ENCODE measurements at regions not wholly inside any gene's neighbourhood (a gene's known extent, or its start where the extent isn't known, plus 50 kb on each side); places are given as distances from the start of the nearest gene placed in this dataset.
A peak's percentile ranks its signal among the peaks of the same experiment; 100 is the strongest.

- no peak for DNase-seq (ENCODE audit: low spot score)
Measured at GRCh38 chr2:234247453-234248180, 197.1 kb downstream of the SPP2 start.

GRCh38 chr2:234245945-234246344 lies 195.4 kb downstream of the SPP2 start:
- peak; percentile 74 for DNase-seq (ENCODE audit: low spot score)

GRCh38 chr2:234243871-234244565 lies 193.5 kb downstream of the SPP2 start:
- DNase-seq (ENCODE audit: low spot score), result no peak

DNA sequence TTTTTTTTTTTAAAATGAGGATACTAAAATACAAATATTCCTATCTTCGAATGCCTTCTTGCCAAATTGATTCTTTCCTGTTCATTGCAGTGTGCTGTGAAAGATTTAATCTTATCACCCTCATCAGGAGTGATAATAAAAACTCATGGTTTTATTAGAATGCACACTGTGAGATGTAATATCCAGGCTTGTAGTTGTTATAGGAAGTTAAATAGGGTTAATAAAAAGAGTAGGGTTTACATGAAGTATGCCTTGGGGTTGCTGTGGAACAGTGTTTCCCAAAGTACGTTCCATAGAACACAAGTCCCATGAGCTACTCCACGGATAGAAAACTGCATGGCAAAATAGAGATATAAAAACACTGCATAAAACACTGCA lies 191.9 kb downstream of the SPP2 start:
- DNase-seq (ENCODE audit: low spot score), result no peak

DNA sequence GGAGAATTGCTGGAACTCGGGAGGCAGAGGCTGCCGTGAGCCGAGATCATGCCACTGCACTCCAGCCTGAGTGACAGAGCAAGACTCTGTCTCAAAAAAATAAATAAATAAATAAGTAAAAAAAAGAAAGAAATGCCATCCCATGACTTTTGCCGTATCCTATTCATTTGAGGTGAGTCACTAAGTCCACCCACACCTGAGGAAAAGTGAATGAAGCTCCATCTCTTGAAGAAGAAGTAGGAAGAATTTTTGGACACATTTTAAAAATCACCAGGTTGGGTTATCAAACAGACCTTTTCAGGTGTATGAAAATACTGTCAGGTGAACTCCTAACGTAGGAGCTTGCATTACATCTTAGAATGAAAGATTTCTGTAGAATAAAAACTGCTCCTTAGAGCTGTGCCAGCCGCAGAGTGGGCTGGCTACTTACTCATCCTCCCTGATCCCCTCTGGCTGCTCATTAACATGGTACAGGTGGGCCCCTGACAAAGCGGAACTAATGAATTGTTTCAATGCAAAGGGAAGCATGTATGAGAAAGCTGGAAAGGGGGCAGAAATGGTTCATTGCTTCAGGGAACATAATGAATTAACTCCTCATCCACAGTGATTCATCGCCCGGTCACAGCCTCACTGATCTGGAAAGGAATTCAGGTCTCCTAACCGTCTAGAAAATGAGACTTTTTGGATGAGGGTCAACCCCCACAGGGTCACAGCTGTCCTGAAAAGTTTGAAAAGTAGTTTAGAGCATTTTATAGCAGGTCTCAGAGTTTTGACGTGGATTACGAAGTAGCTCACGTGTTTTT lies 191.4 kb downstream of the SPP2 start:
- peak; percentile 54 for DNase-seq (ENCODE audit: low spot score)

DNA sequence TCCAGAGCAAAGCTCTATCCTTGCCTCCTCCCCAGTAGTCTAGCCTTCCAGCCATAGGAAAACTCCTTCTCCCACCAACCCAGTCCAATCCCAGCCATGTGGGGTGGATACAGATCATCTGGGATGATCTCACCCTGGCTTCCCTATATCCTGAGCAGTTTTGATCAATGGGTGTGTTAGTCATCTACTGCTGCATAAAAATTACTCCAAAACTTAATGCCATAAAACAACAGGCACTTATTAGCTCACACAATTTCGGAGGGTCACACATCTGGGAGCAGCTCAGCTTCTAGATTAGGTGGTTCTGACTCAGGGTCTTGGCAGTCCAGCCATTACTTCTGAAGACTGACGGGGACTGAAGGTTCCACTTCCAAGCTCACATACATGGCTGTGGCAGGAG lies 190.4 kb downstream of the SPP2 start:
- peak; percentile 25 for DNase-seq (ENCODE audit: low spot score)

GRCh38 chr2:234235191-234235590 lies 184.7 kb downstream of the SPP2 start:
- DNase-seq (ENCODE audit: low spot score), result no peak

DNA sequence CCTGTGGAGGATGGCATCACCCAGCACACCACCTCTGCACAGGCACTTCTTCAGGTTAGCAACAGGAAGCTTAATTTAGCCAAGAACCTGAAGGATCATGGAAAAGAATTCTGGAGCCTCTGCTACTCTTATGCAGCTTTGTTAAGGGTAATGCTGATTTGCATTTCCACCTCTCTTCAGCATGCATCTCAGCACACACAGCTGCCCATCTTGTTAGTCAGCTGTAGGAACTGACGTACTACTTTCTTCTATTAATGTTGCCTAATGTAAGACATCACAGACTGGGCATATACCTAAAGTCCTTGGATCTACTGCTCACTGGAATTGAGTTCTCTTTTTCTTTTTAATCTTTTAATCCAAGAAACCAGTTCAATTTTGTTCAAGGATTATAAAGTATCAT lies 181.0 kb downstream of the SPP2 start:
- no peak for DNase-seq (ENCODE audit: low spot score)

DNA sequence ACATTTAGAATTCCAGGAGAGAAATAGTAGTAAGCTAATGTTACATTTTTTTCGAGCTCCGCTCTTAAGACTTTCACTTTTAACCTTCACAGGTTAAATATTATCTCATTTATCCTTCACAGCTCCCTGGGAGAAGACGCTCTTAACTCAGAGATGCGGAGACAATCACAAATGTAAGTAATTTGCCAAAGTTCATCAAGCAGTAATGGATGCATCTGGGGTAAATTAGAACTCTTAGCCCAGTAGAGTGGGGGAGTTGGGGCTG lies 168.5 kb downstream of the SPP2 start:
- DNase-seq (ENCODE audit: low spot score), result no peak

GRCh38 chr2:234218266-234219045 lies 168.0 kb downstream of the SPP2 start:
- DNase-seq (ENCODE audit: low spot score), result no peak

- no peak for DNase-seq (ENCODE audit: low spot score)
Measured at GRCh38 chr2:234212534-234212933, 162.0 kb downstream of the SPP2 start.

DNA sequence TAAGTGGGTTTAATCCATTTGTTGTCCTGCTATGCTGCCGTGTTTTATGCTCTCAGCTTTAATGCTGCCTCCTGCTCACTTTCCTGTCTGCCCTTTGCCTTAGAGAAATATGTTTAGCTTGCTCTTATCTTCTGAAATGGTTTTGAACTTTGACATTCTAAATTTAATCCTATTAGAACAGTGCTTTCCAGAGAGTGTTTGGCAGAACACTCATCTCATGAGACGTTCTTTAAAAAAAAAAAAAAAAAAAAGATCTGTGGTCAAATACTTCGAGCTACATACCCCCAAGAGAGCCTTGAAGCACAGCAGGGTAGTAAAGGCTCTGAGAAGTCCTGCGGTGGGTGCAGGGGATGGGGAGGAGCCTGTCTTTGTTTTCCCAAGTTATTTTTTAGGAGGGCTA lies 161.3 kb downstream of the SPP2 start:
- no peak for DNase-seq (ENCODE audit: low spot score)

DNA sequence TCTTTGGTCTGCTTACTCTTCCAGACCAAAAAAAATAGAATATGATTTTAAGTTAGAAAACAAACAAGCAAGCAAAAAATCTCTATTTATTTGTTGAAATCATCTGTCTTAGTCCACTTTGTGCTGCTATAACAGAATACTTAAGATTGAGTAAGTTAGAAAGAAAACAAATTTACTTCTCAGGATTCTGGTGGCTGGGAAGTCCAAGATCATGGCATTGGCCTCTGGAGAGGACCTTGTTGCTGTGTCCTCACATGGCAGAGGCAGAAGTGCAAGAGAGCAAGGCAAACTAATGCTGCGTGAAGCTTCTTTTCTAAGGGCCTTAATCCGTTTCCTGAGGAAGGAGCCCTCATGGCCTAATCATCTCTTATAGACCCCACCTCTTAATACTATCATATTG lies 156.2 kb downstream of the SPP2 start:
- no peak for DNase-seq (ENCODE audit: low spot score)

DNA sequence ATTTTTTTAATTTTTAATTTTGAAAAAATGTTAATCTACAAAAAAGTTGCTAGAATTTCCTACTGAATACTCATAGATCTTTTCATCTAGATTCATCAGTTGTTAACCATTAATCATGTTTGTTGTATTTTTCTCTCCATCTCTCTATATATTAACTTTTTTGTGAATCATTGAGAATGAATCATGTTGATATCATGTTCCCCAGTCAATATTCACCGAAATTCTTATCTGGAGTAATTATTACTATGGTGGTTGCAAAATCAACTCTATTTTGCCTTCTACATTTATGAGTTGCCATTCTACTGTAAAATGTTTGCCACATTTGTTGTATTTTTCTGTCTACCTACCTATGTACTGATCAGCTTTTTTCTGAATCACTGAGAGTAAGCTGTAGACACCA lies 154.0 kb downstream of the SPP2 start:
- DNase-seq (ENCODE audit: low spot score), result no peak

- DNase-seq (ENCODE audit: low spot score), result peak; percentile 75
Measured at GRCh38 chr2:234203135-234203984, 152.9 kb downstream of the SPP2 start.

GRCh38 chr2:234202601-234203000 lies 152.1 kb downstream of the SPP2 start:
- DNase-seq (ENCODE audit: low spot score), result no peak

GRCh38 chr2:234199996-234200395 lies 149.5 kb downstream of the SPP2 start:
- DNase-seq (ENCODE audit: low spot score), result no peak

DNA sequence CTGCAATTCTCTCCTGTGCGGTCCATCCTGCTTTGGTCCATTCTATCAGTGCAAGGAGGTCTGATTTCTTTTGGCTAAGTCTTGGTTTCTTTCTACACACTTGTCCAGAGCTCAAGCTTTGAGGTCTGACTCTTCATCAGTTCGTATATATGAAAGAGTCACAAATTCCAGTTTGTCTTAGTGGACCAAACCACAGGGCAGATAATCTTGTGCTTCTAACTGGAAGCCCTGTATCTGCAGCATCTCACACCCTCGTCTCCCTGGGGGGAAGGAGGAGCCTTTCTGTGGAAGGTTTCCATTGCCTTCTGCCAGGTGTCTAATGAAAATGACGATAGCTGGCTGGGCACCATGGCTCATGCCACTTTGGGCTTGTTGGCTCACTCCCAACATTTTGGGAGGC lies 148.5 kb downstream of the SPP2 start:
- DNase-seq (ENCODE audit: low spot score), result no peak

DNA sequence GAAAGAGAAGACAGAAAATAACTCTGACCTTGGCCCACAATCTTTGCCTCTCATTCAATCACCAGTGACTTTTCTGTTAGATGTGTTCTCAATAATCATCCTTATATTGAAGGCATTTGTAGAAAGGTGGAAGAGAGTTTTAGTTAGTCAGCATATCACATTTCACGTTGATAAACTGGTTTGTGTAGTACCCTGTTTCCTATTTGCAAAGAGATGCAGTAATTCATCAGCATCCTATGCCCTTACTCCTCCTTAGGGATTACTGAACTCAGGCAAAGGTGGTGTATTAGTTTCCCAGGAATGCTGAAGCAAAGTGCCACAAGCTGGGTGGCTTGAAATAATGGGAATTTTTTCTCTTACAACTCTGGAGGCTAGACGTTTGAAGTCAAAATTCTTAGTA lies 145.0 kb downstream of the SPP2 start:
- DNase-seq (ENCODE audit: low spot score), result no peak

- no peak for DNase-seq (ENCODE audit: low spot score)
Measured at GRCh38 chr2:234193977-234194563, 143.6 kb downstream of the SPP2 start.

- no peak for DNase-seq (ENCODE audit: low spot score)
Measured at GRCh38 chr2:234191819-234192407, 141.4 kb downstream of the SPP2 start.
